ENCODE measurements at regions not wholly inside any gene's neighbourhood (a gene's known extent, or its start where the extent isn't known, plus 50 kb on each side); places are given as distances from the start of the nearest gene placed in this dataset.

DNA sequence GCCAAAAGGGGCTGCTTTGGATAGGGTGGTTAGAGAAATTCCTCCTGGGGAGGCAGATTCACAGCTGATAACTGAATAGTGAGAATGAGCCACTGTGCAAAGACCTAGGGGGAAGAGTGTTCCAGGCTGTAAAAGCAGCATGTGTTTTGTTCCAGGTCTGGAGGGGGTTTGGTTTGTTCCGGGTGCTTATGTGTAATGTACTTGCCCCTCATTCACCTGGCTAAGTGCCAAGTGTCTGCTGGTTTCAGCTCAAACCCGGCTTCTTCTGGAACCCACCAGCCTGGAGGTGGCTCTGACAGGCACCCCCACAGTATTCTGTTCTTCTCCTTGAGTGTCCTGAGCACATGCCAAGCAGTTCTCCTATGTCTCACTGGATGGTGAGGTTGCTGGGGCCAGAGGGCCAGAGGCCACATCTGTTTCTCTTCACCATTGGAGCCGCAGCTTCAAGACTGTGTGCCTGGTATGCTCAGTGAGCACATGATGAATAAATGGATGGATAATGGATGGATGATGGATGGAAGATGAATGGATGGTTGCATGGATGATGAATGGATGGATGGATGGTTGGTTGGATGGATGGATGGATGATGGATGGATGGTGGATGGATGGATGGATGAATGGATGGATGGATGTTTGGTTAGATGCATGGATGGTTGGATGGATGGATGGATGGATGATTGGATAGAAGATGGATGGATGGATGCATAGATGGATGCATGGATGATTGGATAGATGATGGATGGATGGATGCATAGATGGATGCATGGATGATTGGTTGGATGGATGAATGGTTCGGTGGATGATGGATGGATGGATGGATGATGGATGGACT, 227.6 kb downstream of the BMP7 start:
- peak; percentile 79 for DNase-seq

DNA sequence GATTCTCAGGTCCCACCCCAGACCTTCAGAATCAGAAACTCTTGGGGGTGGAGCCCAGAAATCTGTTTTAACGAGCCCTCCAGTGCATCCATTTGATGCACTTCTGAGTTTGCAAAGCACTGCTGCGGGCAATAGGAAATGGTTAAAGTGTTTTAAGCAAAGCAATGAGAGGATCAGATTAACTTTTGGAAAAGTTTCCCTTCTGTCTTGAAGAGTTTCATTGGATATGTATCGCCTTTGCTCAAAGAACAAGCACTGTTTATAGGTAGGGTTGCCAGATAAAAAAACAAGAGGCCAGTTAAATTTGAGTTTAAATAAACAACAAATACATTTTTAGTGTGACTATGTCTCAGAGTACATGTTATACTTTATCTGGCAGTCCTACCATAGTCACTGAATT, 226.0 kb downstream of the BMP7 start:
- no peak for DNase-seq

DNA sequence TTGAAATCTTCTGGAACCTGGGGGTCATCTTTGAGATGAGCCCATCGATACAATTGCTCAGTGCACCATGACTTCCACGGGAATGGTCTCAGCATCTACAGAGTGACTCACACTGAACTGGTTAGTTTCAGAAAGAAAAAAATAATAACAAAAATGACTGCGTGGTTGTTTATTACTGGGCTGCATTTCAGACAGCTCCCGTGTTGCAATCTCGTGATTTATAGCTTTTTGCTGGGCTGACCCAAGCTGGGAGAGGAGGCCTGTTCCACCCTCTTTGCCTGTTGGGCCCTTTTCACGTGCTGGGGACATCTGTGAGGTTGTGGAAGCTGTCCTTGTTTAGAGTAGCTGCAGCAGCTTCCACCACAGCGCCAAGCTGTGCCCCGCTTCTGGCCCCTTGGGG, 225.5 kb downstream of the BMP7 start:
- no peak for DNase-seq

DNA sequence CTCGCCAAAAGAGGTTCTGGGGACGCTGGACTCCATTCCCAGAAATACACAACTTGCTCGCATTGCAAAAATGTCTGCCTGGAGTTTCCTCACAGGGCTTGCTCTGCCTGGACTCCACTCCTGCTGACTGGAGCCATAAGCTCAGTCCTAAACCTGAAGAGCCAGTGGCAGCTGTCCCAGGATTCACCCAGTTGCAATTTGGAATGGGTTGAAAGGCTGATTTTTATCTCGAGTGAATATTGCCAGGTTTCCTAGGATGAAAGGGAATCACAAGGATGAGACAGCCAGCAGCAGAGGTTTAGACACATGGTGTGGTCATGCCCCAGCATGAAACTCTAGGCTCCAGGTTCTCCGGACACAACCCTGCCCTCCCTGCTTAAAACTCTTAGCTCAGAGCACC, 223.3 kb downstream of the BMP7 start:
- no peak for DNase-seq

DNA sequence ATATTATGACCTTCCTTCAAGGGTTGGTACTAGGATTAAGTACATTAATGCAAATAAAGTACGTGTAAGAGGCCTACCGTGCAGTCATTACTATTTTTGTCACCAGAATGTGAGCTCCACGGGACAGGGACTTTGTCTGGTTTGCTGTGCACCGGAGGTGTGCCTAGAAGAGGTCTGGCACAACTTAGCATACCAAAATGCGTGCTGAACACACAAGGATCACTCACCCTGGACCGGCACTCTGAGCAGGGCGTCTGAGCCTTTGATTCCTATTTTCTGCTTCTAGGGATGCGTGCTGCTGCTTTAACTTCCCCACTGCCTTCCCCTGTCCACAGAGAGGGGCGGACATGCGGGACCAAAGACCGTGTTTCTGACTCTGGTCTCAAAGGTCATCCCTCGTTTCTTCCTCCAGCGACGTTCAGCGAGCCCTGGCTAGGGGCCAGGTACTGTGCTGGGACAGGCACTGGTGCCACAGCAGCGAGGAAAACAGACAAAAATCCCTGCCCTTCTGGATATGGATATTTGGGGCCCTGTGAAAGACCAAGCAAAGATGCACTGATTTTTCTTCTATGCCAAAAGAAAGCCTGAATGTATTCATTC, 222.7 kb downstream of the BMP7 start:
- DNase-seq = no peak

- DNase-seq = no peak
Observed at GRCh38 chr20:57047281-57048026, 219.0 kb downstream of the BMP7 start.

- DNase-seq = no peak
Observed at GRCh38 chr20:57048027-57048869, 218.2 kb downstream of the BMP7 start.

DNA sequence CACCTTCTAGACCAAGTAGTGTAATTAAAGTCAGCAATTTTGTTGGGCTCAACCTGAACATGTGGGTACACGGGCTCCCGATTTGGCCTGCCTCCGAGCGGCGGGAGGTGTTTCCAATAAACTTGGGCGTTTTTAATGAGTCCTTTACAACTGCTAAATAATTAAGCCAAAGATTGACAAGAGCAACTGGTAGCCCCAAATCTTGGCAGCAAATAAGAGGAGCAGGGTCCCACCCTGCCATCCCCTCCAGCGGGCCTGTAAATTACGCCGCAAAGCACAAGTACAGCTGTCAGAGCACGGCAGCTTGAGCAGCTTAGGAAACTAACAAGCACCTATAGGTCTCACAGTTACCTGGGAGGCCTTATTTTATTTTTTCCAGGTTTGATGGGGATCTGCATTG, 217.1 kb downstream of the BMP7 start:
- no peak for DNase-seq

DNA sequence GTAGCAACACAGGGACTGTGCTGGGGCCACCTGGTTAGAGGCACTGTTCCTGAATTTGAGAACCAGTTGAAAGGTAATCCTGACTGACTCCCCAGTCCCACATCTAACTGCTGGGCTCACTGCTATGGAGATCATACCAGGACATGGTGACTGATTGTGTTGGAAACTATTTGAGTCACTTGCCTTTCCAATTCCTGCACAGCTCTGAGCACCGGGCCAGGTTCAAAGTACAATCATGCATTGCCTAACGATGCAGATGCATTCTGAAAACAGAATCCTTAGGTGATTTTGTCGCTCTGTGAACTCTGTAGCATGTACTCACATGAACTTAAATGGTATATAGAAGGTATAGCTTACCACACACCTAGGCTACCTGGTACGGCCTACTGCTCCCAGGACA, 215.3 kb downstream of the BMP7 start:
- DNase-seq = no peak

GRCh38 chr20:57053067-57053466, 213.4 kb downstream of the BMP7 start:
- no peak for DNase-seq

DNA sequence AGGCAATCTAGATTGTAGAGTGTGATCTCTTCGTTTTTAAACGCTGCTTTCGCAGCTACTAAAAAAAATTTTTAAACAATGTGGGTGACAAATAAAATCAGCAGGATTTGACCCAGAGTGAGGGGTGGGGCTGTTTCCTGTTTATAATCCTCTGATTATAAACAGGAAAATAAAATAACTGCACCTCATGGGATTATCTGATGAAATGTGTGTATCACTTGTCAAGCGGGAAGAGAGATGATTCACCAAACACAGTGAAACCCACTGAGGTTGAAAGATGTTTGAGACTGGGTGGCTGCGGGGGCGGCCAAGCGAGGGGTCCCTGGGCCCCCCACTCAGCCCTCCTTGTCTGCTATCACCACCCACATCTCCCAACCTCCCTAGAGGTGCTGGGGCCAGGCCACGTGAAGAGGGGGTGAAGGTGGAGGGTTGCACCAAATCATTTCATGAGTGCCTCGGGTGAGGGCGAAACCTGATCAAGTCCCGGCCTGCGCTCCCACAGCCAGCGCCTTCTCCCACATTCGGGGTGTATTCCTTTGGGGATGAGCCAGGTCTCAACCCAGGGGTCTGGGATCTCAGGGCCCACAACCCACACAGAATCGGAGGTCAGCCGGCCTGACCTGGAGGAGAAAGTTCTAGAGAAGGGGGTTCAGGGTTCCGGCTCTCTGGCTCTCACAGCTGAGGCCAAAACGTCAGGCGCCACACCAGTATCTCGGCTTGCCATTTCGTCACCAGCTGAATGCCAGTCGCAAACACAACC, 212.5 kb downstream of the BMP7 start:
- DNase-seq = no peak

DNA sequence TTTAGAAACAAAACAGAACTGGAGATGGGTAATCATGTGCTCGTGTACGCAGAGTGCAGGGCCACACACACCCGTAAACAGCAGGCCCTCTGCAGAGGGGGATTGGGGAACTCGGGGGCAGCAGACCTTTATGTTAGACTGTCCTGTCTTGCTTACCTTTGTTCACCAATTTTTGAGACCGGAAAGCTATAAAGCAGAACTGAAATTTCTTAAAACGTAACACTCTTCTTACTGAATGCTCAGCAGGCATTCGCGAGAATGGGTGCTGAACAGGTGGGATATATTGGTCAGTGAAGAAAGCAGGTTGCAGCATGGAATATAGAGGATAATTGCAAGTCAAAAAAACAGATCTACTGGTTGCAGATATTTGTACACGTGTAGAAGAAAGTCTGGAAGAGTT, 211.1 kb downstream of the BMP7 start:
- DNase-seq = no peak

- no peak for DNase-seq
Observed at GRCh38 chr20:57056651-57057050, 209.8 kb downstream of the BMP7 start.

DNA sequence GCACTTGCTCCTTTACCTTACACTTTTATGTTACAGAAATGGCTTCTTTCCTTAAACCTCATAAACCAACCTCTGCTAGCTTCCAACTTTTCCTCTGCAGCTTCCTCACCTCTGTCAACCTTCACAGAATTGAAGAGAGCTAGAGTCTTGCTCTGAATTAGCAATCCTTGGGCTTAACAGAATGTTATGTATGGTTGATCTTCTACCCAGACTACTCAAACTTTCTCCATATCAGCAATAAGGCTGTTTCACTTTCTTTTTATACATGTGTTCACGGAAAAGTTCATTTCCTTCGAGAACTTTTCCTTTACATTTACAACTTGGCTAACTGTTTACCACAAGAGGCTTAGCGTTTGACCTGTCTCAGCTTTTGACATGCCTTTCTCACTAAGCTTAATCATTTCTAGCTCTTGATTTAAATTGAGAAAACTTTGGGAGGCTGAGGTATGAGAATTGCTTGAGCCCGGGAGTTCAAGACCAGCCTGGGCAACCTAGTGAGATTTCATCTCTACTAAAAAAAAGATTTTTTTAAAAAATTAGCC, 207.3 kb downstream of the BMP7 start:
- no peak for DNase-seq

DNA sequence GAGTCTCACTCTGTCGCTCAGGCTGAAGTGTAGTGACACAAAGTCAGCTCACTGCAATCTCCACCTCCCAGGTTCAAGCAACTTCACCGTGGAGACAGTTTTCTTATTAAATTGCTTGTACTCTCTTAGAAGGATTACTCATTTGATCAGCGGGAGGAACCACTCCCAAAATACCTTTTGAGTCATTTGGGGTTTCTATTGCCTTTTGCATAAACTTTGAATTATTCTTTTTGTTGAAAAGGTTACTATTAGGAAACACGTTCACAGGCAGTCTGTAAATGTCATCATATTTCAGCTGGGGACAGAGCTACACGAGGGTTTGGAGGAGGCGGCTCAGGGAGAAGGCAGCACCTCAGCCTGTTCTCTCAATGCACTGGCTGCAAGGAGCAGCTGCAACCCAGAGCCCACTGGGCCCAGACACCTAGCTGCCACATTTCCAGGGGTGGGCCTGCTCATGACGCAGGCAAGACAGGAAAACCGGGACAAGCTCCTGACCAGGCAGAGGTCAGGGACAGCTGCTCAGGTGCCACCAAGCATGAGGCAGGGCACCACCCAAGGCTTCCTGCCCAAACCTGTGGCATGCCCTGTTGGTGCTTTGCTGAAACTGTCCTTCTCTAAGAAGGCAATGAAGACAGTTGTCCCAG, 205.9 kb downstream of the BMP7 start:
- no peak for DNase-seq

DNA sequence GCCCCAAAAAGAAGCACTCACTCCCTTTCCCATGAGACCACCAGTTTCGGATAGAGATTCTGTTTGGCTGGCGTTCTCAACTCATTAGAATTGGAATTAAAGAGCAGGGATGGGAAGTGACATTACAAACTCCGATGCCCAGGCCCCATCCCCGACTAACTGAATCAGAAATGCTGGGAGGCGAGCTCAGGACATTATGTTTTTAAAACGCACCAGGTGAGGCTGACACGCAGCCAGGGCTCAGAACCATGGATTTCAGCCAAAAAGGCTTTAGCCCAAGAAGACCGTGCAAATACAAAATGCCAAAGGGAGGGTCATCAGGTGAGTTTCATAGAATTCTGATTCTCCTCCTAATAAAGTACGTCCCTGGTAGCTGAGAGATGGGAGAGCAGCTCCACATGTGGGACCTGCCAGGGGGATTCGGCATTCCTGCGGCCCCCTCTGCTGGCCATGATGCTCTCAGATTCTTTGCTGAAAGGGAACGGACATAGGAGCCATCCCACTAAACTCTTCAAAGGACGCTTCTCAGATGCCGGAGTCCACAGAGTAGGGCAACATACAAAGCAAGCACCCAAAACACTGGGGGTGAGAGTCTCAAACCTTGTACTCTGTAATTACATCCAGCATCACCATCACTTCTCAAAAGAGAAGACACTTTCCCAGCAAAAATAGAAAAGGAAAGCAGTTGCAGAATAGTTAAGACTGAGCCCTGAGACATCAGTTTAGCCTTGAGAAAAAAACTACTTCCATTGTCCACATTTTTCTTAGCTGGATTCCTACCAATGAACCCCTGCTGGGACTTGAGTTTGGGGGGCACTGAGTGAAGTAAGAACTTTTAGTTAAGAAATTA, 205.2 kb downstream of the BMP7 start:
- DNase-seq = peak; percentile 15

DNA sequence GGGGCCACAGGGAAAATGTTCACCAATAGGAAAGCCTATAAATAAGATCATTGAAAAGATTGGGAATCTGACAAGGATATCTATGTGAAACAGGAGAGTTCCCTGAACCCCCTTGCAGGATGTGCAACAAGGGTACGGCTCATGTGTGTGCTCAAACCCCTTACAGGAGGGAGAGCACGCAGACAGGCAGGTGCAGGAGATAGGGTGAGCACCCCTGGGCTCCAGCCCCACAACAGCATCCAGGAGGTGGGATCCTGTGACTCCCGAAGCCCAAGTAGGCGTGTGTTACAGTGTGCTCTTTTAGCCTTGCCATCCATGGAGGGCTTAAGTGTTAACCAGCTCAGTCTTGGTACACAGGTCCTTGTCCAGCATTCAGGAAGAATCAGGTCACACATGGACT, 204.2 kb downstream of the BMP7 start:
- DNase-seq = no peak

DNA sequence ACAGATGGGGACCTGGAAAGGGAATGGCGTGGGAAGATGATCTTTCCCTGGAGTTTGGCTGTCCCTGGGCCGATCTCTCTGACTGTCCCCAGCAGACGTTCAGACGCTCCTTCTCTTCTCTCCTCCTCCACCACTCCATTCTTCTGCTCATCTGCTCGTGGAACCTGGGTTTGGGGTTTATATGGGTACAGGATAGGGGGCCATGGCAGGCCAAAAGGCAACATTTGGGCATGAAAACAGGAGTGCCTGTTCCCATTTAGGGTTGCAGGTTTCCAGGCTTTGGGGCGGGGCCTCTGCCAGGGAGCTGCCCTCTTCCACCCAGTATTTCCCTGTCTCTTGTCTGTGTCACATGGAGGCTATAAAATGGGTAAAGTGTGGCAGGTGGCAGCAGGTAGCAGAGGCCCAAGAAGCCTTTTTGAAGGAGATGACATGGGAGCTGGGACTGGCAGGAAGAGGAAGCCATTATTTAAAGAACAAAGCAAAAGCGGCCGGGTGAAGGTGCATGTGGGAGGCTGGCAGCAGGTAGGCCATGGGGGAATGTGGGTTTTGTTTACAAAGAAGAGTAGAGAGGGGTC, 203.7 kb downstream of the BMP7 start:
- DNase-seq = no peak

DNA sequence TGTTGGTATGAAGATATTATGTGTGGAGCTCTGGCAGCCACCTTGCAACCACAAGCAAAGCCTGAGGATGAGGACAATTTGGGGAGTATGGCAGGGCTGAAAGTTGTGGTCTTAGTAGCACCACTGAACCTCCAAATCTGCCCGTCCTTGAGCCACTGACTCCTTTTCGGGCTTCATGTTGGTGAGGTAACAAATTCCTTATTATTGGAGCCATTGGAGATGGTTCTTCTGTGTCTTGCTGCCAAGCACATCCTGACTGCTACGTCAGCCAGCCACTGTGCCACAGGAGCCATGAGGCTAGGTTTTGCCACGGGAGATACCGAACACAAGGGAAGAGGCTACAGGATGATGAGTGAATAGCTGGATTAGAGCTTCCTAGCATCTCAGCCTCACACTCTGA, 201.6 kb downstream of the BMP7 start:
- no peak for DNase-seq

- DNase-seq = no peak
Observed at GRCh38 chr20:57065646-57066045, 200.8 kb downstream of the BMP7 start.

Data from DMS79 (cell line).